ENCODE measurements at regions not wholly inside any gene's neighbourhood (a gene's known extent, or its start where the extent isn't known, plus 50 kb on each side); places are given as distances from the start of the nearest gene placed in this dataset.

DNA sequence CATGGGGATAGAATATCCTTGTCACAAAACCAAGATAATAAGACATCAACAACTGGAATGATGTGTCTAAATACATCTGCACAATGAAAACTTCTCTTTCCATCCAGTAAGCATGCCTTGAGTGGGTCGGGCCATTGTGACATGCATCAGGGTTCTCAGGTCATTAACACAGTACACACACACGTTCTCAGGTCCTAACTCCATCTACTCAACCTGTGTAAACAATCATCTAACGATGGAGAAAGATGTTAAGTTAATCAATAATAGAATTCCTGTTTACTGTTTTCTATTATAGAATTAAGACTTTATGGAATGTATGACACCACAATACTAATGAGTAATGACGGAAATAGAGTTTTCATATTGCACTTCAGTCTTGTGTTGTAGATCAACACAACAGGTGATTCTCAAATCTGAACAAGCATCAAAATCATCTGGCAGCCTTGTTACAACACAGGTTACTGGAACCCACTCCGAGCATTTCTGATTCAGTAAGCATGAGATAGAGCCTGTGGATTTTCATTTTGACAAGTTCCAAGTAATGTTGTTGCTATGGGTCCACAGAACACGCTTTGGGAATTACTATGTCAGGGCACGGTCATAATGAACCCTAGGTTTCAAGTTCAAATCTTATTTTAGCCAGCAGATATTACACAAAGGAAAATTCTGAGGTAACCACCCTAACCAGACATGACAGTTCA, 315.8 kb upstream of the TEX13C start:
- no peak for DNase-seq (ENCODE audit: low spot score)

DNA sequence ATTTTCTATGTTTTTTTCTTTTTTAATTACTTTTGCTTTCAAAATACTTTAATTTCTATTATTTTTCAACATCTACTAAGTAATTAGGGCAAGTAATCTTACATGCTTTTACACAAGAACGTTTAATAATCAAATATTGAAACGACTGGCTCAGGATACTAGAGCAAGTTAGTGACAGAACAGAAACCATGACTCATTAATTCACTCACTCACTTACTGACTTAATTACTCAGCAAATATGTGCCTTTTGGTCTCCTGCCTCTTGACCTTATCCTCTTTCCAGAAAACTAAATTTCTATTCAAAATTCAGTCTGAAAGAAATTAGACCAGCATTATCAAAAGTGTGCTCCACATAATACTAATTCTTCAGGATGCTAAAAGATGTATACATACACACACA, 314.9 kb upstream of the TEX13C start:
- peak; percentile 49 for DNase-seq (ENCODE audit: low spot score)

DNA sequence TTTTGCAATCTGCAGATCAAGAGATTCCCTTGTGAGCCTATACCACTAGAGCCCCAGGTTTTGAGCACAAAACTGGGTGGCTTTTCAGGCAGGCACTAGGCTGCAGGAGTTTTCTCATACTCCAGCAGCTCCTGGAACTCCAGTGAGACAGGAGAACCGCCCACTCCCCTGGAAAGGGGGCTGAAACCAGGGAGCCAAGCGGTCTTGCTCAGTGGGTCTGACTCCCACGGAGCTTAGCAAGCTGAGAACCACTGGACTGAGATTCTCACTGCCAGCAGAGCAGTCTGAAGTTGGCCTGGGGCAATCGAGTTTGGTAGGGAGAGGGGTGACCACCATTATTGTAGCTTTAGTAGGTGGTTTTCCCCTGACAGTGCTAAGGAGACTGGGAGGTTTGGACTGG, 313.8 kb upstream of the TEX13C start:
- no peak for DNase-seq (ENCODE audit: low spot score)

DNA sequence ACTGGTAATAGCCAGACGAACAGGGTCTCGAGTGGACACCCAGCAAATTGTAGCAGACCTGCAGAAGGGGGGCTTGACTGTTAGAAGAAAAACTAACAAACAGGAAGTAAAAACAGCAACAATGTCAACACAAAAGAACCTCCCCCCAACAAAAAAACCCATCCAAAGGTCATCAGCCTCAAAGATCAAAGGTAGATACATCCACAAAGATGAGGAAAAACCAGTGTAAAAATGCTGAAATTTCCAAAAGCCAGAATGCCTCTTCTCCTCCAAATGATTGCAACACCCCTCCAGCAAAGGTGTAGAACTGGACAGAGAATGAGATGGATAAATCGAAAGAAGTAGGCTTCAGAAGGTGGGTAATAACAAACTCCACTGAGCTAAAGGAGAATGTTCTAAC, 313.0 kb upstream of the TEX13C start:
- DNase-seq (ENCODE audit: low spot score): no peak

DNA sequence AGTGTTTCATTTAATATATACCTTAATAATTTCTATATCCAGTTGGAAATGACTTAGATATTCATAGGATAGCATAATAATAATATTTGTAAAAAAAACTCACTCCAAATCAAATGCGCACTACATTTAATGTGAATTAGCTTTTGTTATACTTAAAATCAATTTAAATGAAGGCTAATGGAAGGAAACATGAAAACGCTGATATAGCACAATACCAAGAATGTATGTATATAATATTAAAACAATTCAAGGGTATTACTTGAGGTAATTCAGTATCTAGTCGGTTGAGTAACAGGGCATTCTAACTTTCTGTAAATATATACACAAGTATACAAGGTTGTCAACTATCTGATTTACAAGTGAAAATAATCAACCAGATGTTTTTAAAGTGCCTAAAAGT, 307.1 kb upstream of the TEX13C start:
- no peak for DNase-seq (ENCODE audit: low spot score)

DNA sequence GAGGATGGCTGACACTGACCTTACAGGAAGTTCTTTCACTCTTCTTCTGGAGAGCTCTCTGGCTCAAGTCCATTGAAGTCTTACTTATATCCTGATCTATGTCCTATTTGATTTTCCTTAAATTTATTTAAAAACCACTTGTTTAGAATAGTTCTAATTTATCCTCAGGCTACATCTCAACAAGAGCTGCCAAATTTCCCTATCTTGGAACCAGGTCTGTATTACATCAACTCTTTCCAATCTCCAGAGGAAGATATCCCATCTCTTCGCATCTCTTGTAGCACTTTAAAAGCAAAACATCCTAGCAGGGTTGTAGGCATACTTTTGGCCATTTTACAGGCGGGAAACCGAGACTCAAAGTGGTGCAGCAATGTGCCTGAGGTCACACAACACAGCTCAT, 290.5 kb upstream of the TEX13C start:
- no peak for DNase-seq (ENCODE audit: low spot score)

Measured in RKO (cell line).